CD4-positive, alpha-beta T cell treated with Interleukin-4 for 4 hours (primary cell): ENCODE measurements at regions not wholly inside any gene's neighbourhood (a gene's known extent, or its start where the extent isn't known, plus 50 kb on each side); places are given as distances from the start of the nearest gene placed in this dataset.
"Not testable (repeated sequence)": the region's sequence is repeated elsewhere in the genome, so short reads cannot be mapped to it uniquely, and the experiment has no call there.

Source experiments
- DNase-seq: peaks from one replicate; pipeline ENCODE4 v3.0.0-alpha.2; 2020

DNA sequence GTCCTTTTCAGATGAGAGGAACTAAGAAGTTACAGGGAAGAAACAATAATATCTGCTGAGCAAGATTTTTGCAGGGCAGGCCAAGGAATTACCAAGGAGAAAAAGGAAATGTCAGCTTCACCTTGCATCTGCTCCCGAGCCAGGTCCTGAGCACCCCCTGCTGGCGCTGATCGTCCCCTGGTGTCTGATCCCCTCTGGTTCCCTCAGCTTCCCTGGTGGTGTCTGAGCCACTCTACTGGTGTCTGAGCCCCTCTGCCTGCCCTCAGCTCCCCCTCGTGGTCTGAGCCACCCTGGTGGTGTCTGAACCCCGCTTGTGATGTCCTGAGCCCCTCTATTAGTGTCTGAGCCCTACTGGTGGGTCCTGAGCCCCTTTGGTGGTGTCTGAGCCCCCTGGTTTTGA lies 485.7 kb downstream of the GOLGA6L6 start:
- DNase-seq: not testable (repeated sequence)

DNA sequence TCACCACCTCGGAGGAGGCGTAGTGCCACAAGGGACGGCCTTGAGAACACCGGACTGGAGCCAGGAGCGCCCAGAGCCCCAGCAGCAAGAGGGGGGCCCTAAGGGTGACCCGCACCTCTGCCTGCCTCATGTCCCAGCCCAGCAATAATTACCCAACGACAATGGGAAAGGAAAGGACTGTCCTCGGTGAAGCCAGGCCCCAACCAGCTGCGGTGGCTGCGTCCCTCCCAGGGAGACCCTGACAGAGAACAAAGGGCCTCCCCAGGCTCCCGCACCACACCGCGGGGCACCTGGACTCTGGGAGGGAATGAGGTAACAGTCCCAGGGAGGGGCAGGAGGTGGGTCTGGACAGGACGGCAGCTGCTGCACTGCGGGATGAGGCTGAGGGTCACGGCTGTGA lies 493.4 kb downstream of the GOLGA6L6 start:
- not testable (repeated sequence) for DNase-seq

DNA sequence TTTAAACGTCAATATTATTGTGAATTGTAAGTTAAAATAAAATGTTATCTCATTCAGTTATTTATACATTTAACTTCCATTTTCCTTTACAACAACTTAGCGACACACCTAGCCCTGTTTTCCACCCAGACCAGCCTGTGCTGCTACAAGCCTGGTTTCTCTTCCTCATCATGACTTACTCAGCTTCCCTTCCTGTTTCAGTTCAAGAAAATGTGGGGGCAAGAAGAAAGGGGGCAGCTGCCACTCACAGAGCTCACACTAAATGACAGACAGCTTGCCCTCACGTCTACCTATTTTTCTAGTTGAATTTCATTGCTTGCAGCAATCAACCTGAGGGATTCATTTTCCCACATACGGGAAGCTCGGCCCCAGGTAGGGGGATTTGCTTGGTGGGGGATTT lies 496.4 kb downstream of the GOLGA6L6 start:
- not testable (repeated sequence) for DNase-seq

DNA sequence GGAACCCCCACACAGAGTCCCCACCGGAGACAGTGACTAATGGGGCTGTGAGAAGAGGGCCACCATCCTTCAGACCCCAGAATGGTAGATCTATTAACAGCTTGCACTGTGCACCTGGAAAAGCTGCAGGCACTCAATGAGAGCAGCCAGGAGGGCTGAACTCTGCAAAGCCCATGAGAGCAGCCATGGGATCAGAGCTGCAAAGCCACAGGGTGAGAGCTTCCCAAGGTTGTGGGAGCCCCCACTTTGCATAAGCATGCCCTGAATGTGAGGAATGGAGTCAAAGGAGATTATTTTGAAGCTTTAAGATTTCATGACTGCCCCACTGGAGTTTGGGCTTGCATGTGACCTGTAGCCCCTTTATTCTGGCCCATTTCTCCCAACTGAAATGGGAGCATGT lies 500.9 kb downstream of the GOLGA6L6 start:
- not testable (repeated sequence) for DNase-seq

DNA sequence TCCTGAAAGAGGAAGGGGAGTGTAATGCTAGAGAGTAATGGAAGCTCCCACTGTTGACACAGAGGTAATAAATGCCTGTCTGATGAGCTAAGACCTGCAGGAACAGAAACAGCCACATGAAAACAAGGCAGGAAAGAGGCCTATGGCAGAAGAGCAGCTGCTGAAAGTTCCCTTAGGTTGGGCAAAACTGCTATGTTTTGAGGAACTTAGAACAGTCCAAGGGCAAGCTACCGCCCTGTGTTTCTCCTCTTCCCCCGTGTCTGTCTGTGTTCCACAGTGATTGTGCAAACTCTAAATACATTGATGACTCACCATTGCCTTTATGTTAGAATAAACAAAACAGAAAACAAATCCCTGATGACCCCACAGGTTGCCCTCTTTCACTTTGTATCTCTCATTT lies 516.6 kb downstream of the GOLGA6L6 start:
- not testable (repeated sequence) for DNase-seq

DNA sequence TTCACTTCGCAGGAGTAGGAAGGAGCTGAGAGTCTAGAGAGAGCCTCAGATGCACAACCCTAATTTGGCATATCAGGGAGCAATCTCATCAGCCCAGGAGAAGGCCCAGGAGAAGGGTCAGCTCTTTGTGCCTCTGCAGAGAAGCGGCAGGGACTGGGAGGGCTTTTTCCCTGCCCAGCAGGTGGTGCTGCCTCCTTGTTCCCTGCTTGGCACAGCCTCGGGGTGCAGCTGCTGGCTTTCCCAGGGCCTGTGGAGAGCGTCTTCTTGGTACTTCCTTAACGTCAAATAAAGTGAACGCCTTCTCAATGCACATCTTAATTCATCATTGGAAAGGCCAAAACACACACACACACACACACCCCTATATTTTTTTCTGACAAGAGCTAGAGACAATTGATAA lies 519.3 kb downstream of the GOLGA6L6 start:
- DNase-seq: not testable (repeated sequence)

DNA sequence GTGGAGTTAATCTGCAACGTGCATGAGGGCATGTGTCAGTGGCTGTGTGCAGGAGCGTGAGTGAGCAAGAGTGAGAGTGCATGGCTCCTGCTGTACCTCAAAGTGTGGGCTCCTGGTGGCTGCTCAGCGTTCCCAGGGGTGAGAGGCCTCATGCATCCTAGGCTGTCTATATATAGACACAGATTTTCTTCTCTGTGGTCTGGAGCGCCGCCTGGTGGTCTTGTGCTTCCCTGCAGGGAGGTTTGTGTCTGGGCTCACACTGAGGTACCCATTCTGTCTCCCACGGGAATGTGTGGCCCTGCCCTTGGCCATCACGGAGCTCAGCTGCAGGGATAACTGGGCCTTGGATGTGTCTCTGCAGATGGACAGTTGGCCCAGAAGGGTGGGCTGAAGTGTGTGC lies 520.2 kb downstream of the GOLGA6L6 start:
- DNase-seq: not testable (repeated sequence)

DNA sequence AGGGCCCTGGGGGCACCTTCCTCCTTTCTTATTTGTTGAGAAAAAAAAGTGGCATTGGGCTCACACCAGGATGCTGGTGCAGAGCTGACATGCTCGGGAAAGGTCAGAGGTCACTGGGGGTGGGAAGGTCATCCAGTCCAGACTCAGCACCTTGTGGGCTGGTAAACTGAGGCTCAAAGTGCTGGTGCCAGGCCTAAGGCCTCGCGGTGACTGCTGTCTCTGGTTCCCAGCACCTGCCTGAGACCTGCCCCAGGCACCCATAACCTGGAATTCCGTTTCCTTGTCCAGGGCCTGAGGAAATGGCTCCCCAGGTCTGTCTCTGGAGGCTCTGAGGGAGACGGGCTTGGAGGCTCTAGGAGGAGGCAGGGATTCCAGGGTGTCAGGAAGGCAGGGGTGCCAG lies 521.0 kb downstream of the GOLGA6L6 start:
- DNase-seq: not testable (repeated sequence)

DNA sequence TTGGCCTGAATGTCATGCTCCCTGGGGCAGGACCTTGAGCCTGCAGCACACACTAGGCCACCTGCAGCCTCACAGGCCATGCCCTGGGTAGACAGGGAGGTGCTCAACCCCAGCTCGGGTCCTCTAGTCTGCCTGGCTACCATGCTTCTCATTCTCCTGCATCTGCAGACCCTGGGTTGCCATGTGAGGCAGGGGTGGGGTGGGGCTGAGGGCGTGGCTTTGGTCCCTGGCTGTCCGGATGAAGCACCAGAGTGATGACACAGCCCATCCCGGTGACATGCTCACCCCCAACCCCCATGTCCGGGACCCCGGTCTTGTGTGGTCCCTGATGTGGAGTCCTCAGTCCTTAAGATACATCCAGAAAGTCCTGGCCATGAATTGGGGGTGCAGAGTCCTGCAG lies 521.8 kb downstream of the GOLGA6L6 start:
- not testable (repeated sequence) for DNase-seq

DNA sequence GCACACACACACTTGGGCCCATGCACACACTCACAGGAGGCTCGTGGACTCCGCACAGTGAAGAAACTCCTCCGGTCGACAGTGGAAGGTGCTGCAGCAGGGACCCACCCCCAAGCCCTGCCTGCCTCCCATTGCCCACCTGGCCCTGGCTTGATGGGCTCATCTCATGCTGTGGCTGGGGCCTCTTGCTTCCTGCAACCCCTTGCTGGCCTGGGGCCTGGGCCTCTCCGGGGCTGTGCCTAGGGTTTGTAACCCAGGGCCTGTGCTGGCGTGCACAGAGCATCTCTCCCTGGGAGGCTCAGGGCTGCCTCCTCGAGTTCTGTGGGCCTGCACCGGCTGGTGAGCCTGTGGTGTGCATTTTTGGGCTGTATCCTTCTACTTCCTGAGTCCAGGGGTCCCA lies 524.0 kb downstream of the GOLGA6L6 start:
- not testable (repeated sequence) for DNase-seq

DNA sequence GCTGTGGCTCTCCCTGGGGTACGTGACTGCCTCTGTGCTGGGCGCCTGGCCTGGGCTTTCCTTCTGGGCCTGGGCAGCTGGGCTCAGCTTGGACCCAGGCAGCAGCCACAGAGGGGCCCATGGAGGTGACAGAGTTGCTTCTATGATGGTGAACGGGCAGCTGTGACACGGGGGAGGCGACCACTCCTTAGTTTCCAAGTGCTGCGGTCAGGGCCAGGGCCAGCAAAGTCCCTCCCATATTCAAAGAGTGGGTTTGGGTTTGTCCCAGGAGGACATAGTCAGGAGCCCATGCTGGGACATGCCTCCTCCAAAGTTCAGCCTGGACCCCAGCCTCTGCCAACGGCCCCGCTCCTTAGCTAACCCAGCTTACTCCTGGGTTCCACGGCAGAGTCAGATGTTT lies 524.7 kb downstream of the GOLGA6L6 start:
- DNase-seq: not testable (repeated sequence)

DNA sequence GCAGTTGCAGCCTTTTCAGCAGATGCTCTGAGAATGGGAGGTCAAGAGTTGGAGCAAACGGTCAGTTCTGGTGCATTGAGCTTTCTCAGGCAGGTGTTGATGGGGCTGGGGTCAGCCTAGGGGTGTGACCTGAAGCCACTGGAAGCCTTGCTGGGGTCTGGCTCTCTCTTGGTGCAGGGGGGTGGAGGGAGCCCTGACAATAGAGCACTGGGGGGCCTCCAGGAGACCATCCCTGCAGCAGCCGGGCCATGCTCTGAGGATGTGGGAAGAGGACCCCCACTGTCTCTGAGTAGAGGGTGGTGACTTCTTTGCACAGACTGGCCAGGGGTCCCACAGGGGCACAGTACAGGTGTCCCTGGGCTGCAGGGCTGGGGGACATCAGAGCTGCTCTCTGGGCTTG lies 528.8 kb downstream of the GOLGA6L6 start:
- DNase-seq: not testable (repeated sequence)

DNA sequence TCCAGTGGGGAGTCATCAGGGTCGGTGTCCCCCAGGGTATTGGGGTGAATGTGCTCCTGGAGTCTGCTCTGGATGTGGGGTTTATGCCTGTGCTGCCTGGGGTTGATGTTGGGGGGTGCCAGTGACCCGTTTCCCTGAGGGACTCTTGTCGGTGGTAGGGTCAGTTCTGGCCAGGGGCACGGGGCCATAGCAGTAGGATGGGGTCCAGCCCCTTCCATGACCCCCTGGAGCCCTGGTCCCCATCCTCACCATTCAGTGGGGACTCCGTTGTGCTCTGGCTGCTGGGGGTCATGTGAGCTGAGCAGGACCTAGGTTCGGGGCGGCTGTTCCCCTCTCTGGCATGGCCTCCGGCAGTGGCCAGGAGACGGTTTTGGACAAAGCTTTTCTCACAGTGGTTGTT lies 530.8 kb downstream of the GOLGA6L6 start:
- not testable (repeated sequence) for DNase-seq

DNA sequence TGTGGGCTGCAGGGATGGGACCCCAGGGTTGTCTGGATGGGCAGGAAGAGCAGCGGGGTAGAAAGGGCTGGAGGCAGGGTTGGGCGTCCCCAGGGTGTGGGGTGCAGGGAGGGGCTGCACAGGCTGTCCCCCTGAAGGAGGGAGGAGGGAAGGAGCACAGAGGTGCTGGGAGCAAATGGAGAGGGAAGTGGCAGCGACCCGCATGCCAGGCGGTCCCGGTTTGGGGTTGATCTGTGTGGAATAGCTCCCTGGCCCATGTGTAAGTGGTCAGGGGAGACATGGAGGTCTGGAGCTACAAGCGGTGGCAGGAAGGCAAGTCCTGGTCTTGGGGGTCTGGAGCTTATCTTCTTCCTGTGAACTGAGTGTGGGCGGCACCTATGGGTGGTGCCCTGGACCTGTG lies 532.0 kb downstream of the GOLGA6L6 start:
- not testable (repeated sequence) for DNase-seq

DNA sequence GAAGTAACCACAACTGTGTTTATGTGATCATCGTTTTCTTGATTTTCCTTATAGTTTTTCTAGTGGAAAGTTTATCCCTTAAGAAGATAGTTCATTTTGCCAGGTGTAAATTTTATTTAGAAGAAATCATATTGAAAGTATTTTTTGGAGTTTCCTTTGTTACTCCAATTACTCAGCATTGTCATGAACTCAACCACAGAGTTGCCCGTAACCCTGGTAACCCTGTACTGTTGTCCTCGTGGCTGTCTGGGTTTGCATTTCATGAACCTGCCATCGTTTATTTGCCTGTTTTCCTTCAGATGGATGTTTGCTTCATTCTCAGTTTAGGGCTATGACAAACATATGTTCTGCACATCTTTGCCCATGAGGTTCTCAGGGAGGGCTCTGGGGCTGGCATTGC lies 534.3 kb downstream of the GOLGA6L6 start:
- not testable (repeated sequence) for DNase-seq

DNA sequence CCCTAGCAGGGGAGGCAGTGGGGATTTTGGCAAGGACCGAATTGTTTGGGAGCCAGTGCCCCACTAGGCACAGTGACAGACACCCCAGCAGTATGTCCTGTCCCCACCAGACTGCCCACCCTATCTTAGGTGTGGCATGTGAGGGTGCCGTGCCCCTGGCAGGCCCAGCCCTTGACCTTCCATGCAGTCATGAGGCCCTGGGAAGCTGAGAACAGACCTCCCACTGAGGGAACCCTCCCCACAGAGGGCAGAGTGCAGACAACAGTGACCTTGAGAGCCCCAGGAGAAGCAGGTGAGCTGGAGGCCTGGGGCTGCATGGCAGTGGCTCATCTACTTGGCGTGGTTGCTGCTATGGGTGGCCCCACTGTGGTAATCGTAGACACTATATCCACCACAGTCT lies 538.1 kb downstream of the GOLGA6L6 start:
- not testable (repeated sequence) for DNase-seq

DNA sequence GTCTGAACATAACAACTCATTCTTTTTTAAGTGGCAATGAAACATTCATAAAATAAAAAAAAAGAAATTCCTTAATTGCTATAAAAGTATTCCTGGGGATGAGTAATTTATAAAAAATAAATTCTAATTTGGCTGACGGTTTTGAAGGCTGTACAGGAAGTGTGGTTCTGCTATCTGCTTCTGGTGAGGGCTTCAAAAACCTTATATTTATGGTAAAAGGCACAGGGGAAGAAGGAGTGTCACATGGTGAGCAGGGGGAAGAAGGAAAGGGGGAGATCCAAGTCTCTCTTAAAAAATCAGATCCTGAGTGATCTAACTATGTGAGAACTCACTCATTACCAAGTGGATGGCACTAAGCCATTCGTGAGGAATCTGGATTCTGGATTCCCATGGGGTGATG lies 539.0 kb downstream of the GOLGA6L6 start:
- not testable (repeated sequence) for DNase-seq

DNA sequence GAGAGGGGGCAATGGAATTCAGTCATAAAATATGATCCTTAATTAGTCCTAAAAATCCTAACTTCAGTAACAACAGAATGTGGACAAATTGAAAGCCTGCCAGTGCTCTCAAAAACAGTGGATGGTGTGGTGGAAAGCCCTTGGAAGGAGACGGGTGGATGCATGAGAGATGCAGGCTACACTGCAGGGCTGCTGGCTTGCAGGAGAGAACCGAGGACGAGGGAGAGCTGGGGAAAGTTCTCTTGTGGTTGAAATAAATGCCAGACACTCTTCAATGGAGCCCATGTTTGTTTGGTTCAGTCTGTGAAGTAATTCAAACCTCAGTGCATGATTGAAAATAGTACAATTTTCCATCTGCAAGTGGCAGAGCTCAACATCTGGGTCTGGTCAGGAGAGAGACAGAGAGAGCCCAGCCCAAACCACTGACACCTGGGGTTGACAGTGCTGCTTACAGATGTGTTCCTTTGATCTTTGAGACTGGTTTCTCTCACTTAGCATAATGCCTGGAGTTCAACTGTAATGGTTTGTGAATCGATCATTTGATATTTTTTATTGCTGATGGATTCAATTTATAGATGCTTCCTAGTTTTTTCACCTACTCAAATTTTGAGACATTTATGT lies 544.9 kb downstream of the GOLGA6L6 start:
- not testable (repeated sequence) for DNase-seq

DNA sequence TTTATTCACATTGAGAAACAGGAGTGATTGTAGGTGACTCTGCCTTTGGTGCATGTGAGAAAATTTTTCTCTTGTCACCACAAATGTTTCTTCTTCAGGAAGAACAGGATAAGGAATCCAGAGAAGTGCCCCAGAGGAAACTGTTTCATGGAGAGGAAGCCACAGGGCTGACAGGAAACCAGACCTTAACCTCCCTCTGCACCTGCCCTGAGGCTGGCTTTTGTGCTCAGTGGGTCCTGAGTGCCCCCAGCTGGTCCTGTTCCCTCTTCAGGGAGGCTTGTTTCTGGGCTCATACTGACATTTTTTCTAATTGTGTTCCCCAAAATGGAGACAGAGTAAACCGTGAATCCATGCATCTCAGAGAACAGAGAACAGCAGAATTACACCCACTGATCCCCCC lies 546.3 kb downstream of the GOLGA6L6 start:
- DNase-seq: not testable (repeated sequence)

DNA sequence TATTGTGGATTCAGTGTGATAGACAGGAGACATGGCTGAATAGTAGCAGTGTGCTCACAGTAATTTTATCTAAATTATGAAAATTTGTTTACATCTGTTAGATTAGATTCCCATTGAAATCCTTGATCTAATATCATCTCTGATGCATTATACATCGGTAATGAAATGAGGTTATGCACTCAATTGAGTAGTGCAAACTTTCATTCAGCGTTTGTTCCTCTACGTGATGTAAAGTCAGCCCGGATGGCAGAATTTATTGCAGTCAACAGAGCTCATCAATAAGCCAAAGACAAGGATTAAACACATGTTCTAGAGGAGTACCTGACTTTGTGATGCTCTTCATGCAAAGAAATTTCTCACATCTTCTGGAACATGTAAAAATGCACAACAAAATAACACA lies 549.2 kb downstream of the GOLGA6L6 start:
- DNase-seq: no peak

DNA sequence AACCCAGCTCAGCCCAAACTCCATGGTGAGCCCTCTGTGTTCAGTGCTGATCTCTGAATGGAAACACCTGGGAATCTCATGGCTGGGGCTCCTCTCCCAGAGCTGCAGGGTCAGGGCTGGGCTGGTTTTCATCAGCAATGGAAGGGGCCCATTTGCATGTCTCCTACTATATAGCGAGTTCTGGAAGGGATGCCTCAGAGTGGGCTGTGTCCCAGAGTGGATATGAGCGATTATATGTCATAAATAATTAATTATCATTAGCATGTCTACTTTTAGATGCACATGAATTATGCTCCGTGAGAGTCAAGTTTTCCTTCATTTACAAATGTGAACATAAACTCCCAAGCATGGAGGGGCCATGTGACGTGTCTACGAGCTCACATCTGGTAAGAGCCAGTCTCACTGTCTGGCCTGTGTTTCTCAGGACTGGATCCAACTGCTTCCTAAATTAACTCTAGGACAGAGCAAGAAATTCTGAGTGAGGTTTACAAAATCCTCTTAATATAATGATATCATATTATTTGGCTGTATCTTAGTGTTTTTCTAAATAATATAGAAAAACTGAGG lies 553.4 kb downstream of the GOLGA6L6 start:
- no peak for DNase-seq

DNA sequence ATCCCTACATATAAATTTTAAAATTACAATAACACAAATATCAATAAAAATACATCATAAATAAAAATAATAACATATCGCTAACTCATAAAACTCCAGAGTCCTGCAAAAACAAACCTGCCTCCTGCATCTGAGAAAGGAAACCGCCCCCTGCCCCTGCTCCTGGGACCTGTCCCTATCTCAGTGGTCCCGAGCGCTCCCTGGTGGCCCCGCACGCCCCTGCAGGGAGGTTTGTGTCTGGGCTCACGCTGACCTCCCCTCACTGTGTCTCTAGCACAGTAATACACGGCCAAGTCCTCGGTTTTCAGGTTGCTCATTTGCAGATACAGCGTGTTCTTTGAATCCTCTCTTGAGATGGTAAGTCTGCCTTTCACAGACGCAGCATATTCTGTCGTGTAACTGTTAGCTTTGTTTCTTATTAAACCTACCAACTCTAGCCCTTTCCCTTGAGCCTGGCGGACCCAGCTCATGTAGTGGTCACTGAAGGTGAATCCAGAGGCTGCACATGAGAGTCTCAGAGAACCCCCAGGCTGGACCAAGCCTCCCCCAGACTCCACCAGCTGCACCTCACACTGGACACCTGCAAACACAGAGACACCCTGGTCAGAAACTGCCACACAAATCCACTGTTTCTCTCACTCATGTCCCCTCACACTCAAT lies 554.1 kb downstream of the GOLGA6L6 start:
- DNase-seq: no peak

DNA sequence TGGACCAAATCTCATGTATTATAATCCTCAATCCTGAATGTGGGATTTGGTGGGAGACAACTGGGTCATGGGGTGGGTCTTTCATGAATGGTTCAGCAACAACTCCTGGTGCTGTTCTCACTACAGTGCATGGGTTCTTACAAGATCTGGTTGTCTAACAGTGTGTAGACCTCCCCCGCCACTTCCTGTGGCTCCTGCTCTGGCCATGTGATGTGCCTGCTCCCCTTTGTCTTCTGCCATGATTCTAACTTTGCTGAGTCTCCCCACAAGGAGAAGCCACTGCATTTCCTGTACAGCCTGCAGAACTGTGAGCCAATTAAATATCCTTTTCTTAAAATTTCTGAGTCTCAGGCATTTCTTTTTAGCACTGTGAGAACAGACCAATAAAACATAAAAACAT lies 557.5 kb downstream of the GOLGA6L6 start:
- no peak for DNase-seq

DNA sequence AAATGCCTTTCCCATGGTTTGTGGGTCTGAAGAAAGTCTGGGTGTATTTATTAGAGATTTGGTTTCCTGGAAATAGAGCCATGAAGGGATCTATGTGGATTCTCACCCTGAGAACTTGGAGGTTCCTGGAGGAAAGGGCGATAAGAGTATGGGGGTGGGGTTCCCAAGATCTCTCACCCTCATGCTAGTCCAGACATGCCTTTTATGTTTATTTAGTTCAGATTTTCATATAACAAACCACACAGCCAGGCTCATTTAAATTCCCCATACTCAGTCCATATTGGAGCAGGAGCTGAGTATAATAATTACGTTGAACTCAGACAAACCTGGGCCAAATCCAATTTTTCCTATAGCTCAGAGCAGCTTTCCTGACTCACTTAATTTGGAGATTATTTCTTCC lies 566.6 kb downstream of the GOLGA6L6 start:
- DNase-seq: no peak
